ENCODE measurements at regions not wholly inside any gene's neighbourhood (a gene's known extent, or its start where the extent isn't known, plus 50 kb on each side); places are given as distances from the start of the nearest gene placed in this dataset.

GRCh38 chr1:104182251-104182650 is 432.6 kb downstream of the AMY1C start:
- TF ChIP-seq, protein P1, sequence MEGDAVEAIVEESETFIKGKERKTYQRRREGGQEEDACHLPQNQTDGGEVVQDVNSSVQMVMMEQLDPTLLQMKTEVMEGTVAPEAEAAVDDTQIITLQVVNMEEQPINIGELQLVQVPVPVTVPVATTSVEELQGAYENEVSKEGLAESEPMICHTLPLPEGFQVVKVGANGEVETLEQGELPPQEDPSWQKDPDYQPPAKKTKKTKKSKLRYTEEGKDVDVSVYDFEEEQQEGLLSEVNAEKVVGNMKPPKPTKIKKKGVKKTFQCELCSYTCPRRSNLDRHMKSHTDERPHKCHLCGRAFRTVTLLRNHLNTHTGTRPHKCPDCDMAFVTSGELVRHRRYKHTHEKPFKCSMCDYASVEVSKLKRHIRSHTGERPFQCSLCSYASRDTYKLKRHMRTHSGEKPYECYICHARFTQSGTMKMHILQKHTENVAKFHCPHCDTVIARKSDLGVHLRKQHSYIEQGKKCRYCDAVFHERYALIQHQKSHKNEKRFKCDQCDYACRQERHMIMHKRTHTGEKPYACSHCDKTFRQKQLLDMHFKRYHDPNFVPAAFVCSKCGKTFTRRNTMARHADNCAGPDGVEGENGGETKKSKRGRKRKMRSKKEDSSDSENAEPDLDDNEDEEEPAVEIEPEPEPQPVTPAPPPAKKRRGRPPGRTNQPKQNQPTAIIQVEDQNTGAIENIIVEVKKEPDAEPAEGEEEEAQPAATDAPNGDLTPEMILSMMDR (conservative IDR thresholded peaks at IDR 0.05; ENCODE audit: low read length) = no peak
- no peak for TF ChIP-seq EZH2phosphoT487 (IDR thresholded peaks at IDR 0.05; ENCODE audit: borderline replicate concordance, low read depth, low read length)

All from OCI-LY7 (cell line).